DND-41 (cell line): ENCODE measurements at regions not wholly inside any gene's neighbourhood (a gene's known extent, or its start where the extent isn't known, plus 50 kb on each side); places are given as distances from the start of the nearest gene placed in this dataset.

Experiments used
- ATAC-seq: fragments of 200-7000 bp; cut with Tn5 transposase; 3 replicates; pipeline ENCODE4 v1.9.1; 2021; ENCODE audit warnings: low read depth; ENCODE audit not compliant: insufficient read depth
- DNase-seq: peaks from one replicate; pipeline ENCODE4 v3.0.0-alpha.2; 2020
- H2AFZ ChIP-seq: 2 replicates; pipeline ENCODE4 v1.6.0; 2012; ENCODE audit warnings: low read depth, low read length
- H3K27ac ChIP-seq: 2 replicates; pipeline ENCODE4 v1.5.1; 2012; ENCODE audit warnings: low read length, inconsistent platforms
- H3K27me3 ChIP-seq: fragments of 200-600 bp; sonication (generic); 2 replicates; pipeline ENCODE4 v1.6.0; 2012; ENCODE audit warnings: low read length, mild to moderate bottlenecking, inconsistent platforms; ENCODE audit not compliant: insufficient read depth, poor library complexity
- H3K36me3 ChIP-seq: 2 replicates; pipeline ENCODE4 v1.5.1; 2012; ENCODE audit warnings: low read length, inconsistent platforms; ENCODE audit not compliant: insufficient read depth
- H3K4me1 ChIP-seq: 2 replicates; pipeline ENCODE4 v1.5.1; 2012; ENCODE audit warnings: mild to moderate bottlenecking, low read length; ENCODE audit not compliant: insufficient read depth
- H3K4me2 ChIP-seq: 2 replicates; pipeline ENCODE4 v1.6.0; 2012; ENCODE audit warnings: mild to moderate bottlenecking, moderate library complexity, low read length, inconsistent platforms; ENCODE audit not compliant: insufficient read depth
- H3K4me3 ChIP-seq, 2 experiments: fragments of 200-600 bp in 1 of 2; shearing (Covaris generic) in 1 of 2; 2 replicates each; pipeline ENCODE4 v1.5.1; 2012 to 2016; ENCODE audit warnings: inconsistent platforms in 2 of 2, low read length in 2 of 2, mild to moderate bottlenecking in 2 of 2, low read depth in 1 of 2, moderate library complexity in 1 of 2
- H3K79me2 ChIP-seq: 2 replicates; pipeline ENCODE4 v1.6.0; 2012; ENCODE audit warnings: low read length, inconsistent platforms; ENCODE audit not compliant: insufficient read depth
- H3K9ac ChIP-seq: 2 replicates; pipeline ENCODE4 v1.6.0; 2012; ENCODE audit warnings: low read depth, mild to moderate bottlenecking, inconsistent platforms, low read length, moderate library complexity
- H3K9me3 ChIP-seq: 2 replicates; pipeline ENCODE4 v1.5.1; 2012; ENCODE audit warnings: low read length, moderate library complexity, mild to moderate bottlenecking, inconsistent platforms; ENCODE audit not compliant: insufficient read depth, severe bottlenecking
- H4K20me1 ChIP-seq: 2 replicates; pipeline ENCODE4 v1.6.0; 2012; ENCODE audit warnings: low read length; ENCODE audit not compliant: insufficient read depth
- EZH2 ChIP-seq: IDR thresholded peaks from 3 replicates; pipeline ENCODE4 v1.6.1; 2012; ENCODE audit warnings: borderline replicate concordance, low read depth, mild to moderate bottlenecking, moderate library complexity, low read length, inconsistent platforms; ENCODE audit not compliant: severe bottlenecking
- TF ChIP-seq, protein P1 (sequence below): IDR thresholded peaks from 2 replicates; pipeline ENCODE4 v1.5.1; 2012; ENCODE audit warnings: borderline replicate concordance, low read length, moderate library complexity, mild to moderate bottlenecking; ENCODE audit not compliant: poor library complexity, severe bottlenecking; ENCODE audit errors: extremely low read depth

GRCh38 chr20:63099456-63100173, 92.9 kb upstream of the BHLHE23 start:
- H3K9ac ChIP-seq = no peak overlapping the region
- no peaks in the 10 kb centered on the region for H3K36me3 ChIP-seq
- peaks cover 18% of the 10 kb centered on the region; the same call in 1 of the 2 replicates for H4K20me1 ChIP-seq
- no peaks in the 10 kb centered on the region for H3K9me3 ChIP-seq
- no peak overlapping the region for H3K4me2 ChIP-seq
- ATAC-seq (no peak), DNase-seq (no peak)
- TF ChIP-seq, protein P1, sequence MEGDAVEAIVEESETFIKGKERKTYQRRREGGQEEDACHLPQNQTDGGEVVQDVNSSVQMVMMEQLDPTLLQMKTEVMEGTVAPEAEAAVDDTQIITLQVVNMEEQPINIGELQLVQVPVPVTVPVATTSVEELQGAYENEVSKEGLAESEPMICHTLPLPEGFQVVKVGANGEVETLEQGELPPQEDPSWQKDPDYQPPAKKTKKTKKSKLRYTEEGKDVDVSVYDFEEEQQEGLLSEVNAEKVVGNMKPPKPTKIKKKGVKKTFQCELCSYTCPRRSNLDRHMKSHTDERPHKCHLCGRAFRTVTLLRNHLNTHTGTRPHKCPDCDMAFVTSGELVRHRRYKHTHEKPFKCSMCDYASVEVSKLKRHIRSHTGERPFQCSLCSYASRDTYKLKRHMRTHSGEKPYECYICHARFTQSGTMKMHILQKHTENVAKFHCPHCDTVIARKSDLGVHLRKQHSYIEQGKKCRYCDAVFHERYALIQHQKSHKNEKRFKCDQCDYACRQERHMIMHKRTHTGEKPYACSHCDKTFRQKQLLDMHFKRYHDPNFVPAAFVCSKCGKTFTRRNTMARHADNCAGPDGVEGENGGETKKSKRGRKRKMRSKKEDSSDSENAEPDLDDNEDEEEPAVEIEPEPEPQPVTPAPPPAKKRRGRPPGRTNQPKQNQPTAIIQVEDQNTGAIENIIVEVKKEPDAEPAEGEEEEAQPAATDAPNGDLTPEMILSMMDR = no peak
- no peak for TF ChIP-seq EZH2
- no peak overlapping the region for H2AFZ ChIP-seq
- no peak overlapping the region for H3K27ac ChIP-seq
- peaks cover 13% of the 10 kb centered on the region for H3K4me1 ChIP-seq
- H3K4me3 ChIP-seq = no peak overlapping the region
- H3K79me2 ChIP-seq = no peaks in the 10 kb centered on the region
- no peaks in the 10 kb centered on the region for H3K27me3 ChIP-seq

GRCh38 chr20:63098195-63098810, 91.5 kb upstream of the BHLHE23 start:
- peaks cover 13% of the 10 kb centered on the region for H3K4me1 ChIP-seq
- H3K9ac ChIP-seq = no peak overlapping the region
- no peaks in the 10 kb centered on the region for H3K79me2 ChIP-seq
- TF ChIP-seq EZH2 = no peak
- TF ChIP-seq, protein P1 = no peak
- H3K27ac ChIP-seq = no peak overlapping the region
- H3K4me2 ChIP-seq = no peak overlapping the region
- no peak overlapping the region for H2AFZ ChIP-seq
- no peaks in the 10 kb centered on the region for H3K27me3 ChIP-seq
- no peak for ATAC-seq
- no peak for DNase-seq
- no peaks in the 10 kb centered on the region for H3K36me3 ChIP-seq
- peaks cover 16% of the 10 kb centered on the region for H4K20me1 ChIP-seq
- no peak overlapping the region for H3K4me3 ChIP-seq
- H3K9me3 ChIP-seq = no peaks in the 10 kb centered on the region

GRCh38 chr20:63097336-63097831, 90.6 kb upstream of the BHLHE23 start:
- Histone ChIP-seq H3K4me3 (no peak overlapping the region), H3K79me2 (no peaks in the 10 kb centered on the region), H3K4me2 (no peak overlapping the region), H3K27me3 (no peaks in the 10 kb centered on the region), H3K4me1 (peaks cover 7% of the 10 kb centered on the region), H3K9ac (no peak overlapping the region), H2AFZ (no peak overlapping the region), H3K27ac (no peak overlapping the region), H3K36me3 (no peaks in the 10 kb centered on the region), H4K20me1 (peaks cover 21% of the 10 kb centered on the region), H3K9me3 (no peaks in the 10 kb centered on the region)
- TF ChIP-seq EZH2 = no peak
- TF ChIP-seq, protein P1 = no peak
- ATAC-seq (no peak), DNase-seq (no peak)
